ENCODE measurements at regions not wholly inside any gene's neighbourhood (a gene's known extent, or its start where the extent isn't known, plus 50 kb on each side); places are given as distances from the start of the nearest gene placed in this dataset.

DNA sequence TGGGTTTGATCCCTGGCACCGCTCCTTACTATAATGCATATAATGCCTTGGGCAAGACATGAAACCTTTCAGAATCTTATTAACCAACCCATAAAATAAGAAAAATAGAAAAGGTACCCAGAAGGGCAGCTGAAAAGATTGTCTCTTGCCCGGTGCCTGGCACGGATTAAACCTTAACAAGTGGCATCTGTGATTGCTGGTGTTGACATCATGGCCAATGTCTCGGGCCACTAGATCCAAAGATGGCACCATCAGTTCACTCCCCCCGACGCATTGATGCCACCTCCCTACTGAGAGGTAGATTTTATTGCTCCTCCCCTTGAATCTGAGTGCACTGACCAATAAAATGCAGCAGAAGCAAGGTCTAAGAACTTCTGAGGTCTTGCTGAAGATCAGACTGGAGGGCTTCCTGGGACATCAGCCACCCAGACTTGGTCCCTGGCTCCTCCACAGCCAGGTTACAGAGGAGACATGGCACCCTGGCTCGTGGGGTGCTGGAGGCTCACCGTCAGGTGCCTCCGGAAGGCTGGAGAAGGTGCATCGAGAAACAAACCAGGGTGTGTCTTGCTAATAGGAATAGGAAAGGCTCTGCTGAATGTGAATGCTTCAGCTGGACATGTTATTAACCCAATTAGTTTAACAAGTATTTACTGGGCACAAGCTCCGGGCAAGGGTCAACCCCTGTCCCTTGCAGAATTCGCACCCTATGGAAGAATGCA, 80.0 kb upstream of the COL5A1 start:
- H3K9me3 Mint-ChIP-seq = no peaks in the 10 kb centered on the region
- no peaks in the 10 kb centered on the region for H3K36me3 Mint-ChIP-seq (ENCODE audit: low read depth)
- peaks cover 2% of the 10 kb centered on the region for H3K27me3 Mint-ChIP-seq
- peaks cover 5% of the 10 kb centered on the region for H3K4me1 Mint-ChIP-seq
- DNase-seq = no peak
- intact Hi-C loops (cut with micrococcal nuclease) = no loop called here
- no peak overlapping the region for H3K4me3 Mint-ChIP-seq
- no peak overlapping the region for H3K27ac Mint-ChIP-seq

DNA sequence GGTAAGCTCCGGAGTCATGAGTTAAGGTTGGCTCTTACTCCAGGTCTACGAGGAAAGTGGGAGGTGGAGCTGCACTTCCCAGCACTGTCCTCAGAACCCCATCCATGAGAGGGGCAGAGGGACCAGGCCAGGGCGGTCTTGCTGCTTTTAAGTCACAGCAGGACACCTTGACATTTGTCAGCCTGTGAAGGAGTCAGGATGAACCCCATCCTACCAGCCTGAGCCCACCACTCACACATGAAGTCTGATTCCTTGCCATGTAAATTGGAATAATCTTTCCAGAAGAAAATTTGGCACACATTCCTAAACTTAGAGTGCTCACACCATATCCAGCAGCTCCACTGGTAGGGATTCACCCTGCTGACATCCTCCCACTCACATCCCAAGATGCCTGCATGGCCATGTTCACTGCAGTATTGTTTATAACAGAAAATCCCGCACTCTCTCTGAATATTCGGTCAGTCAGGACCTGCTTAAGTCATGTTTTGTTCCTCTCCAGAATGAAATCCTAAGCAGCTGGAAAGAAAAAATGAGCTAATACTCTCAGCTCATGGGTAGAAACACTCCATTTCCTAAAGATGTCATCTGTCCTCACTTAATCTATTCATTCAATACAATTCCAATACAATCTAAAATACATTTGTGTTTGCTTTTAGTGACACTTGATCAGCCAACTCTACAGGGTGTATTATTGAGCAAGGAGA, 79.3 kb upstream of the COL5A1 start:
- Mint-ChIP-seq H3K27me3 (peaks cover 2% of the 10 kb centered on the region), H3K36me3 (ENCODE audit: low read depth) (no peaks in the 10 kb centered on the region), H3K9me3 (no peaks in the 10 kb centered on the region), H3K4me3 (no peak overlapping the region), H3K4me1 (peaks cover 5% of the 10 kb centered on the region), H3K27ac (no peak overlapping the region)
- intact Hi-C loops (cut with micrococcal nuclease) = no loop called here
- DNase-seq = no peak

DNA sequence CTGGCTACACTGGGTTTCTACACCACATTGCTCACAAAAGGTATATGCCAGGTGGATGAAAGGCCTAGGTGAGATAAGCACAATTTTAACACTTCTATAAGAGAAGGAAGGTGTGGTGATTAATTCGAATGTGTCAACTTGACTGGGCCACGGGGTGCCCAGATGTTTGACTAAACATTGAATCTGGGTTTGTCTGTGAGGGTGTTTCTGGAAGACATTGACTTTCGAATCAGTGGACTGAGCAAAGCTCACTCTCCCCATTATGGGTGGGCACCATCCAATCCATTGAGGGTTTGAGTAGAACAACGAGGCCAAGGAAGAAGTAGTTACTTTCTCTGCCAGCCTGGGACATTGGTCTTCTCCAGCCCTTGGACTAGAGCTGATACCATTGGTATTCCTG, 78.2 kb upstream of the COL5A1 start:
- Mint-ChIP-seq H3K27me3 (peaks cover 2% of the 10 kb centered on the region), H3K36me3 (ENCODE audit: low read depth) (no peaks in the 10 kb centered on the region), H3K4me3 (no peak overlapping the region), H3K4me1 (peaks cover 5% of the 10 kb centered on the region), H3K27ac (no peak overlapping the region), H3K9me3 (no peaks in the 10 kb centered on the region)
- intact Hi-C loops (cut with micrococcal nuclease) = no loop called here
- no peak for DNase-seq

DNA sequence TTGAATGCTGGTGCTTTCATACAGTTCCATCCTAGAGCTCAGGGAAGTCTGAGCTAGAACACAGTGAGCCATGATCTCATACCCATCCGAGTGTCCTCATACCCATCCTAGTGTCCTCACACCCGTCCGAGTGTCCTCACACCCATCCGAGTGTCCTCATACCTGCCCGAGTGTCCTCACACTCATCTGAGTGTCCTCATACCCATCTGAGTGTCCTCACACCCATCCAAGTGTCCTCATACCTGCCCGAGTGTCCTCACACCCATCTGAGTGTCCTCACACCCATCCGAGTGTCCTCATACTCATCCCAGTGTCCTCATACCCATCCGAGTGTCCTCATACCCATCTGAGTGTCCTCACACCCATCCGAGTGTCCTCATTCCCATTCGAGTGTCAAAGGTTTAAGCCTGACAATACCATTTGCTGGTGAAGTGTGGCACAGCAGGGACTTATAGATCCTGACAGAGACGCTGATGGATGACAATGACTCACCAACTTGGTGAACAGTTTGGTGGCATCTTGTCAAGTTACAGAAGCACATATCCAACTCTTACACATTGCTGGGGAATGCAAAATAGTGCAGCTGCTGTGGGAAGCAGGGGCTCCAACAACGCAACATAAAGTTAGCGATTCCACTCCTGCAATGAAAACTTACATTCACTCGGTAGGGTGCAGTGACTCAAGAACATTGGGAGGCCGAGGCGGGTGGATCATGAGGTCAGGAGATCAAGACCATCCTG, 77.0 kb upstream of the COL5A1 start:
- no peaks in the 10 kb centered on the region for H3K9me3 Mint-ChIP-seq
- DNase-seq = no peak
- intact Hi-C loops (cut with micrococcal nuclease) = no loop called here
- no peaks in the 10 kb centered on the region for H3K36me3 Mint-ChIP-seq (ENCODE audit: low read depth)
- peaks cover 3% of the 10 kb centered on the region for H3K4me1 Mint-ChIP-seq
- no peak overlapping the region for H3K4me3 Mint-ChIP-seq
- no peak overlapping the region for H3K27ac Mint-ChIP-seq
- peaks cover 2% of the 10 kb centered on the region for H3K27me3 Mint-ChIP-seq

DNA sequence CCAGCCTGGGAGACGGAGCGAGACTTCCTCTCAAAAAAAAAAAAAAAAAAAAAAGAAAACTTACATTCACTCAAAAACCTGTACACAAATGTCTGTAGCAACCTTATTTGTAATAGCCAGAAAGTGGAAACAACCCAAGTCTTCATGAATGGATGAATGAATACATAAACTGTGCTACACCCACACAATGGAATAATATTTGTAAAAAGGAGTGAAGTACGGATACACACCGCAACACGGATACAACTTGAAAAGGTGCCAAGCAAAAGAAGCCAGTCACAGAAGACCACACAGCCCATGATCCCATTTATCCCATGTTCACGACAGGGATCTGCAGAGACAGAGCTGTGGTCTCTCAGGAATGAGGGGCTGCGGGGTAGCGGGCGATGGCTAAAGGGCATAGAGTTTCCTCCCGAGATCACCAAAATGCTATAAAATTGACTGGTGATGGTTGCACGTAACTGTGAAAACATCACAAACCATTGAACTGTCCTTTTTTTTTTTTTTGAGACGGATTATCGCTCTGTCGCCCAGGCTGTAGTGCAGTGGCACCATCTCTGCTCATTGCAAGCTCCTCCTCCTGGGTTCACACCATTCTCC, 76.2 kb upstream of the COL5A1 start:
- no peak overlapping the region for H3K27ac Mint-ChIP-seq
- intact Hi-C loops (cut with micrococcal nuclease) = no loop called here
- peaks cover 2% of the 10 kb centered on the region for H3K27me3 Mint-ChIP-seq

DNA sequence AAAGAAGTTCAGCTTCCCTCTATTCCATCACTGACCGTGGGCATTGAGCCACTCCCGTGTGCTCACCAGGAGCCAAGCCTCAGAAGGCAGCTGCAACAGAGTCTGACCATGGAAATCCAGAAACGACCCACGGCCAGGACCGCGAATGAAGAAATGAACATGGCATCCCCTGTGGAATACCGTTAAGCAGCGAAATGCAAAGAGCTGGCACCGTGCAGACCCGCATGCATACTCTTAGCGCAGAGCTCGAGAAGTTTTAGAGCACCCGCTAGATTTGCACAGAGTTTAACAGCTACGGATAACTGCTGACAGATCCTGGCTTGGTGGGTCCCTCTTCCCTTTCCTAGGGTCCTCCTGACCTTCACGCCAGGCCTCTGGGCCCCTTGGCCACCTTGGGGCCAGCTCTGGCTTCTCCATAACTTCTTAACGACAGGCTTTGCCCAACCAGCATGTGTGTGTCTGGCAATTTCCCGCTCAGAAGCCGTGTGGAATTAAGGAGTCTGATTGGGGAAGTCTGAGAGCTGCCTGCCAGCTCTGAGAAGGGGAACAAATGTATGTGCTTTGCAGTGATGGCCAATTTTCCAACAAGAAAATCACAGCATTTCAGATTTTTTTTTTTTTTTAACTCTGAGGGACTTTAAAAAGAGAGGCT, 75.3 kb upstream of the COL5A1 start:
- H3K9me3 Mint-ChIP-seq = no peaks in the 10 kb centered on the region
- H3K4me3 Mint-ChIP-seq = no peak overlapping the region
- H3K27me3 Mint-ChIP-seq = peaks cover 2% of the 10 kb centered on the region
- H3K36me3 Mint-ChIP-seq (ENCODE audit: low read depth) = no peaks in the 10 kb centered on the region
- H3K4me1 Mint-ChIP-seq = no peaks in the 10 kb centered on the region
- DNase-seq = no peak
- no peak overlapping the region for H3K27ac Mint-ChIP-seq
- intact Hi-C loops (cut with micrococcal nuclease) = no loop called here

More for the DNA sequence above, 76.2 kb upstream of the COL5A1 start:
- DNase-seq = no peak
- H3K4me3 Mint-ChIP-seq = no peak overlapping the region
- peaks cover 2% of the 10 kb centered on the region for H3K4me1 Mint-ChIP-seq
- no peaks in the 10 kb centered on the region for H3K9me3 Mint-ChIP-seq
- H3K36me3 Mint-ChIP-seq (ENCODE audit: low read depth) = no peaks in the 10 kb centered on the region

DNA sequence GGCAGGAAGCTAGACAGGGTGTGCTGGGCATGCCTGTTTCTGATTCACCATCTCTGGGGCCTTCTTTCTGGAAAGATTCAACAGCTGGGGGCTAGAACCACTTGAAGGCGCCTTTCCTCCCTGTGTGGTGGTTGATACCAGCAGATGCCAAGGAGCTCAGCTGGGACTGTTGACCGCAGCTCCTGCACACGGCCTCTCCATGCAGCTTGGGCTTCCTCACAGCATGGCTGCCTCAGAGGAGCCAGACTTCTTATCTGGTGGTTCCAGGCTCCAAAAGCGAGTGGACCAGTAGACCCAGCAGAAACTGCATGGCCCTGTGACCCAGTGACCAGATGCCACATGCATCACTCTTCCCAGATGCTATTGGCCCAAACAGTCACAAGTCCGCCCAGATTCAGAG, 74.7 kb upstream of the COL5A1 start:
- Mint-ChIP-seq H3K4me1 (no peaks in the 10 kb centered on the region), H3K27ac (no peak overlapping the region), H3K36me3 (ENCODE audit: low read depth) (no peaks in the 10 kb centered on the region), H3K9me3 (no peaks in the 10 kb centered on the region), H3K27me3 (peaks cover 2% of the 10 kb centered on the region), H3K4me3 (no peak overlapping the region)
- DNase-seq = no peak
- intact Hi-C loops (cut with micrococcal nuclease) = no loop called here

DNA sequence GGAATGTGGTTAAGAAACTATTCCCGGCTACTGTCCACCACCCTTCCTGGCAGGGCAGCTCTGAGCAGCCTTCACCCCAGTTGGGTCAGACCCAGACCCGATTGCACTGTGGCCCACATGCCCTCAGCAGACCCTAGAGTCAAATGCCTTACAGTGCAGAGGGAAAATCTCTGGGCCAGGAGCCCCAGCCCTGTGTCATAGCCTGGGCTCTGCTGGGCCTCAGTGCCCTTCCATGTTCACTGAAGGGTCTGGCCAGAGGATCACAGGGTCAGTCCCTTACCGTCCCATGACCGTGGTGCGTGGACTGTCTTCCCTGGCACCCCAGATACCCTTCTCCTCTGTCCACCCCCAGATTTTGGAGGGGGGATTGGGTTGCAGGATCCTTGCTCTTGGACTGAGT, 73.5 kb upstream of the COL5A1 start:
- Mint-ChIP-seq H3K27me3 (no peaks in the 10 kb centered on the region), H3K4me3 (no peak overlapping the region), H3K4me1 (no peaks in the 10 kb centered on the region), H3K27ac (no peak overlapping the region), H3K36me3 (ENCODE audit: low read depth) (no peaks in the 10 kb centered on the region), H3K9me3 (no peaks in the 10 kb centered on the region)
- intact Hi-C loops (cut with micrococcal nuclease) = no loop called here
- DNase-seq = no peak

DNA sequence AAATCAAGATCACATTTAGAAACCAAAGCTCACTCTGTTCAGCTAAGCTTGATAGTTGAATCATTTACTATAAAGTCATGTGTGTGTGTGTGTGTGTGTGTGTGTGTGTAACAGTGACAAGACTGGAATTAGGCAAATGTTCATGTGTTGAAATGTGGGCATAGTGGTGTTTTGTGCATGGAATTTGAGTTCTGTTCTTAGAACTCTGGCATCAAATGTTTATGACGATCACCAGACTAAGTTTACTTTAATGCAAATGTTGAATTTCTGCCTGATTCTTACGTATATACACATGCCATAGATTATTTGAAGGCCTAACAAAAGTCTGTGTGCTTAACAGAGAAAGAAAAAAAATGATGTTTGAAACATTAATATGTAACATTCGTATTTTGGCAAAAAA, 72.8 kb upstream of the COL5A1 start:
- intact Hi-C loops (cut with micrococcal nuclease) = no loop called here
- Mint-ChIP-seq H3K27me3 (no peaks in the 10 kb centered on the region), H3K4me1 (no peaks in the 10 kb centered on the region), H3K27ac (no peak overlapping the region), H3K9me3 (no peaks in the 10 kb centered on the region), H3K36me3 (ENCODE audit: low read depth) (no peaks in the 10 kb centered on the region), H3K4me3 (no peak overlapping the region)
- DNase-seq = no peak

DNA sequence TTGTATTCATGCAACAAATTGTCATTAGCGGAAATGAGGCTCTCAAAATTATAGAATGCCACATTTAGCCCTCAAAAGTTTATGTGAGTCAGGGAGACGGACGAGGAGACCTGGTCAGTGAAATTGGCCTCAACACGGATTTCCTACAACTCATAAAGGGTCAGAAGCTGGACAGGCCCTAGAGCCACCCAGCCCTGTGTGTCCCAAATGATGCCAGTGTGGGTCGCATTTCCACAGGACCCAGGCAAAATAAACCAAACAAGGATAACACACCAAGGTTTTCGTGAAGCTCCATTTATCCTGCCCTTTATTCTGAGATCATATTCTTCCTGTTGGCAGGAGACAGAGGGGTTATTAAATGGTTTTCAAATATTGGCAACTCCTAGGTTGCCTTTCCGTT, 72.0 kb upstream of the COL5A1 start:
- no peak overlapping the region for H3K27ac Mint-ChIP-seq
- no peaks in the 10 kb centered on the region for H3K27me3 Mint-ChIP-seq
- no peaks in the 10 kb centered on the region for H3K9me3 Mint-ChIP-seq
- intact Hi-C loops (cut with micrococcal nuclease) = no loop called here
- H3K4me1 Mint-ChIP-seq = no peaks in the 10 kb centered on the region
- no peak for DNase-seq
- no peaks in the 10 kb centered on the region for H3K36me3 Mint-ChIP-seq (ENCODE audit: low read depth)
- H3K4me3 Mint-ChIP-seq = no peak overlapping the region

DNA sequence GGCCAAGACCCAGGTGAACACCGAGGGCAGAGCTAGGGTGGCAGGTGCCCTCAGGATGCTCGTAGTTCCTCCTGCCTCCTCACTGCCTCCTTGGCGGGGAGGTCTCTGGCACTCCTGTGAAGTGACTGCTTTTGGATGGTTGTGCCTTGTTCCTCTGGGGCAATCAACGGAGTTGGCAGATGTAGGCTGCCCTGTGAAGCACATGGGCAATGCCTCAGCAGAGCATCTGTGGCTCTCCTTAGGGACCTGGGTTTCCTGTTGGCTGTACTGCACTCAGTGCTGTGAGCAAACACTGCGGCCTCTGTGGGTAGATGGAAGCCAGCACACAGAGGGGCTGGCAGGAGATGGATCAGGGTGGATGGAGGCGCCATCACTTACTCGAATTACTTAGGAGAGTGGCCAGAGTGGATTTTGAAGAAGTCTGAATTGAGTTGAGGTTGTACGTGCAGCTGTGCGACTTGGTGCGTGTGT, 71.4 kb upstream of the COL5A1 start:
- Mint-ChIP-seq H3K4me3 (no peak overlapping the region), H3K27me3 (no peaks in the 10 kb centered on the region), H3K36me3 (ENCODE audit: low read depth) (no peaks in the 10 kb centered on the region), H3K9me3 (no peaks in the 10 kb centered on the region), H3K4me1 (no peaks in the 10 kb centered on the region), H3K27ac (no peak overlapping the region)
- DNase-seq = no peak
- intact Hi-C loops (cut with micrococcal nuclease) = no loop called here

DNA sequence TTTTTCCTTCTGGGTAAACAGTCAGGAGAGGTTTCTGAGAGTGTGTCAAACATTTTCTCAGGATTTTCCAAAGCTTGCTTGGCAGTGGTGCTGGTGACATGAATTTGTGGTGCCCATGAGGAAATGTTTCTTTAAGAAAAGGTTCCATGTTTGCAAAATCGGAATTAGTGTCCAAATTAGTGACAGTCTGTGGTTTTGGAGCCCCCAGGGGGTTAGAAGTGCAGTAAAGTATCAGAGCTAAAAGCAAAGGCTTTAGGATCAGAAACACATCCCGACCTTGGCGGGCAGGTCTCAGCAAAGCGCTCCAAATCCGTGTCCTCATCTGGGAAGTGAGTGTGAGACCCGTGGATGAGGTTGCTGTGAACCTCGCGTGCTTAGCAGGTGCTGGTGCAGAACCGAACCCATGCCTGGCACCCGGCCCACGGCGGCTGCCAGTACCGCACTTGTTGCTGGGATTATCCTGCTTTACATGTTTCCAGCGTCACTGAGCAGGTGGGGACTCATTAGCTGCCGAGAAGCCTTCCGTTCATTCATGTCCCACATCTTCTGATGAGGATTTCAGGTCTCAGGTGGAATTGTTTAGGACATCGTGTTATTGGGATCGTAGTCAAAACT, 70.8 kb upstream of the COL5A1 start:
- no peak for DNase-seq

DNA sequence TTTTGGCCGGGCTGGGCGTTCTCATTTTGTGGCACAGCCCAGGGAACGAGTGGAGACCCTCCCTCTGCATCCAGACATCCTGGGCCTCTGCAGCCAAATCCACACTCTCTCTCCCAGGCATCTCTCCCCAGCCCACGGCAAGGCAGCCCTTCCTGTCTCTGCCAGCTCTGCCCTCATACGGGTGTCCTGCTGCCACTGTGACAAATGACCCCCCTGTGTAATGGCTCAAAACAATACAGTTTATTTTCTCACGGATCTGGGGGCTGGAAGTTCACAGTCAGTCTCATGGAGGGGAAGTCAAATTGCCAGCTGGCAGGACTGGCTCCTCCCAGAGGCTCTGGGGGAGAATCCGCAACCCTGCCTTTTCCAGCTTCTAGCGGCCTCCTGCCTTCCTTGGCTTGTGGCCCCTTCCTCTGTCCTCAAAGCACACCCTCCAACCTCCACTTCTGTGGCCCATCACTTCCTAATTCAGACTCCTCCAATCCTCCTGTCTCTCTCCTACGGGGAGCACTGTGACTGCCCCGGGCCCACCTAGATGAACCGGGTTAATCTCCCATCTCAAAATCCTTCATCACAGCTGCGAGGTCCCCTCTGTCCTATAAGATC, 70.2 kb upstream of the COL5A1 start:
- Mint-ChIP-seq H3K27ac (no peak overlapping the region), H3K9me3 (no peaks in the 10 kb centered on the region), H3K27me3 (no peaks in the 10 kb centered on the region), H3K36me3 (ENCODE audit: low read depth) (no peaks in the 10 kb centered on the region), H3K4me1 (no peaks in the 10 kb centered on the region), H3K4me3 (no peak overlapping the region)
- intact Hi-C loops (cut with micrococcal nuclease) = no loop called here
- peak; percentile 40 for DNase-seq

More for the DNA sequence above, 70.8 kb upstream of the COL5A1 start:
- Mint-ChIP-seq H3K27me3 (no peaks in the 10 kb centered on the region), H3K4me3 (no peak overlapping the region), H3K4me1 (no peaks in the 10 kb centered on the region), H3K27ac (no peak overlapping the region), H3K36me3 (ENCODE audit: low read depth) (no peaks in the 10 kb centered on the region), H3K9me3 (no peaks in the 10 kb centered on the region)
- intact Hi-C loops (cut with micrococcal nuclease) = no loop called here
